HG03565 (cell line): ENCODE measurements at regions not wholly inside any gene's neighbourhood (a gene's known extent, or its start where the extent isn't known, plus 50 kb on each side); places are given as distances from the start of the nearest gene placed in this dataset.

Experiments
- ATAC-seq: cut with Tn5 transposase; IDR thresholded peaks from one replicate; pipeline ENCODE4 v1.9.1; 2021; ENCODE audit warnings: mild to moderate bottlenecking, moderate library complexity; ENCODE audit not compliant: unreplicated experiment

DNA sequence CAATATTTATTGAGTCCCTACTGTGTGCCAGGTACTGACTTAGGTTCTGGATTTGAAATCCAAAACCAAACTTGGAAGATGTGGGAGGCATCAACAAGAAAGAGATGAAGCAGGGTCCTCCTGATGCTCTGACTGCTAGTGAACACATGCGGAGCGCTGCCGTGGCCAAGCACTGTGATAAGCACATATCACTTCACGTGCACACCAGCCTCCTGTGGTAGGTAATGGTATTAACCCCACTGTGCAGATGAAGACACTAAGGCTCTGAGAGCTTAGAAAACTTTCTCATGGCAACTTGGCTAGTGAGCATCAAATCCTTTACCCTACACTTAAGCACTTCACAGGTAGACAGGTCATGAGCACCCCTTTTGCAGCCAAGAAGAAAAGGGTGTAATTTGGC lies 216.1 kb downstream of the HAUS1 start:
- ATAC-seq, result no peak

DNA sequence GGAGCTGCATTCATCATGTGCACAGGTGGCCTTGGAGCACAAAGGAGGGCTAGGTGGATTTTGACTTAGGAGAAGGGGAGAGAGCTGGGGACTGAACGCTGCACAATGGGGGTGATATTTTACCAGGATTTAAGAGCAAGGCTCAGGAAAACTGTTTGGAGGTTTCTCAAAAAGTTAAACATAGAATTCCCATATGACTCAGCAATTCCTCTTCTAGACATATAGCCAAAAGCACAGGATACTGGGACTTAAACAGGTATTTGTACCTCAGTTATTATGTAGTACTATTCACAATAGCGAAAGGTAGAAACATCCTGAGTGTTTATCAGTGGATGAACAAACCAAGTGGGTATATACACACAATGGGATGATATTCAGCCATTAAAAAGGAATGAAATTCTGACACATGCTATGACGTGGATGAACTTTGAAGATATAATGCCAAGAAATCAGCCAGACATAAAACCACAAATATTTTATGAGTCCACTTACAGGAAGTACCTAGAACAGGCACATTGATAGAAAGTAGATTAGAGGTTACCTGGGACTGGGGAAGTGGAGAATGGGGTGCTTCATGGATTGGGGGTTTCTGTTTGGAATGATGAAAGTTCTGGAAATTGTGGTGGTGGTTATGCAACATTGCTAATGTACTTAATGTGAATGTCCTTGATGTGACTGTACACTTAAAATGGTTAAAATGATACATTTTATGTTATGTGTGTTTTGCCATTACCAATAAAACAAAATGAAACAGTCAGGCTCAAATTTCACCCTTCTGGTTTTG lies 216.9 kb downstream of the HAUS1 start:
- no peak for ATAC-seq

DNA sequence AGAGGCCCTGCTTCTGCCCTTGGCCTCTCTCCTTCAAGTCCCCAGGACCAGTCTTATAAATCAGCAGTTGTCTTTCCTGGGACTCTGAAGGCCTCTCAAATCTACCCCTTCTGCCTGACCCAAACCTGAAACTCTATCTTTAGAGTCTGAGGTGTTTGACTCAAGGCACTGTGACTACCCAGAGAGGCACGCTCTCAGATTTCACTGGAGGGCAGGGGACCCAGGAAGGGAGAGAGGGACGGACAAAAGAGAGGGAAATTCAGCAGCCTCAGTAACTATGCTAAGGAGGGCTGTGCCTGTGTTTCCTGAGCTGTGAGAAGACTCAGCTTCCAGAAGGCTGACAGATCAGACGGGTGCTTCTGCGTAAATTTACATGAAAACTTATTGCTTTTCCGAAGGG lies 217.8 kb downstream of the HAUS1 start:
- no peak for ATAC-seq

- ATAC-seq, result no peak
Measured at GRCh38 chr18:46322411-46322891, 218.3 kb downstream of the HAUS1 start.

- ATAC-seq, result no peak
Measured at GRCh38 chr18:46322941-46323340, 218.8 kb downstream of the HAUS1 start.

GRCh38 chr18:46324087-46324955 lies 220.1 kb downstream of the HAUS1 start:
- ATAC-seq, result no peak

DNA sequence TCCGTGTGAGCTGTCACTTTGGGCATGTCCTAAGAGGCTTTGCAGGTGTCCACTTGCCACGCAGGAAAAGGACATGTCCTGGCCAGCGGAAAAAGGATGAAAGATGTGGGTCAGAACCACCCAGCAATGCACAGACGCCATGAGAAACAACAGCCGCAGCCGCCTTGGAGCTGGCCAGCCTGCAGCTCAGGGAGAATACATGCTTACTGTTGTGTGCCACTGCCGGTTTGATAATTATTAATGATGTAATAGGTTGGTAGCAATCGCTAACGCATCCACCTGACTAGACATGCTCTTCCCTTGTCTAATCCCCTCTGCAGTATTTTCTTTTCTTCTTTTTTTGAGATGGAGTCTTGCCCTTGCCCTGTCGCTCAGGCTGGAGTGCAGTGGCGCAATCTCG lies 221.7 kb downstream of the HAUS1 start:
- ATAC-seq, result no peak

GRCh38 chr18:46329736-46330246 lies 225.6 kb downstream of the HAUS1 start:
- no peak for ATAC-seq

- ATAC-seq, result no peak
Measured at GRCh38 chr18:46331316-46331715, 227.1 kb downstream of the HAUS1 start.

DNA sequence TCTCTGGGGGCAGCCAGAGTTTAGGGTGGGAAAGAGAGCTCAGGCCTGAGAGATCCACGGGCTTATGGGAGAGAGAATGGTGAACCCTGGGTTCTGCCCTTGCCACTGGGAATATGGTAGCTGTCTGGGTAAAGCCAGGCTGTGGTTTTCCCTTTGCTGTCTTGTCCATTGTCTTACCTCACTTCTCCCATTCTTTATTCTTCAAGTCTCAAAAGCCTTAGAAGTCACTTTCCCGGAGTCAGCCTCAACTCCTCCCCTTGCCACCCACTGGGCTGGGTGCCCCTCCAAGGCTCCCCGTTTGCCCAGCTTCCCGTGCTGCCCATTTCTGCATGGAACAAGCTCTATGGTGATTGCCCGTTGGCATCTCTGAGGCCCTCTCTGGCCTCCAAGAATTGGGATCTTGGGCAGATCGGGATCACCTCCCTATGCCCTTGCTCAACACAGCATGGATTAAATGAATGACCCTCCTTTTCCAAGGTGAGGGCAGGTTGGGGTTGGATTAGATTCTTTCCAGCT lies 228.2 kb downstream of the HAUS1 start:
- no peak for ATAC-seq

DNA sequence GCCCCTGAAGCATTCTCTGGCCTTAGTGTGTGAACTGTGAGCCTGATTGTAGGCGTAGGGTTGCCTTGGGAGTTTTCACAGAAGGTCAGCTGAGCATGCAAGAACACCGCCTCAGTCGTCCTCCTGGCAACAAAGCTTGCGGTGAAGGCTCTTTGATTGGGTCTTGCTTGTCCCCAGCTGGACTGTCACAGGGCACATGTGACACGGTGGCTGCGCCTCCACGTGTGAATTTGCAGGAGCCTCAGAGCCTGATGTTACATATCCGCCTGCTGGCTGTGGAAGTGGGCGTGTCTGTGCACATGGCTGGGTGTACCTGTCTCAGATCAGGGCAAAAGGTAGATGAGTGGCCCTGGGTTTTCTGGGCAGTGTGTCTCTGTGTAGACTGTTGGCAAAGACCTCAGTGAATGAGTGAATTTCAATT lies 228.7 kb downstream of the HAUS1 start:
- ATAC-seq, result no peak

DNA sequence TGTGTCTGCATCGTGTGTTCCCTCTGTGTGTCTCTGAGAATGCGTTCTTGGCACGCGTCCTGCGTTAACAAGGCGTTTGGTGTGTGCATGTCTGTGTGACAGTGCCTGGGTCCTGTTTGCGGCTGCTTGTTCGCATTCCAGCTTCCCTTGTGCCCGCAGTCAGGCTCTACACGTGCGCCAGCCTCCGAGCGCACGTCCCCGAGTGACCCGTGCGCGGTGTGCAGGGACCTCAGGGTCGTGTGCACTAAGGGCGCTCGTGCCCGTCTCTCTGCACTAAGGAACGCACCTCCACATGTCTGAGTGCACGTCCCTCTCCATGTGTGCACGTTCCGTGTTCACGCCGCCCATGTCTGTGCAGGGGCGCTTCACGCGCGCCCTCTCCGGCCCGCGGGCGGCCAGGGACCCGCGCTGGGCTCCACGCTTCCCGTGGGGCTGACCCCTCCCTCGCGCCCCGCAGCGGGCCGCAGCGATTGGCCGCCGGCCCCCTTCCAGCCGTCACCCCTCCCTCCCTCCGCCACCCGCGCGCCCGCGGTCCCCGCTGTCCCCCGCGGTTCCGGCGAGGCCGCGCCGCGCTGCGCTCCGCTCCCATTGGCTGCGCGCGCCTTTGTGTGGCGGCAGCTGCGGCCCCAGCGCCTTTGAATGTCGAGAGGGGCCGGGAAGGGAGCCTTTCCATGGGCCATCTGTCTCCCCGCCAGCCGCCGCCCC lies 229.4 kb downstream of the HAUS1 start:
- no peak for ATAC-seq

GRCh38 chr18:46334868-46335281 lies 230.7 kb downstream of the HAUS1 start:
- ATAC-seq, result no peak

- ATAC-seq, result no peak
Measured at GRCh38 chr18:46335534-46336101, 231.4 kb downstream of the HAUS1 start.

GRCh38 chr18:46336278-46337111 lies 232.3 kb downstream of the HAUS1 start:
- ATAC-seq, result no peak

GRCh38 chr18:46337271-46337670 lies 233.1 kb downstream of the HAUS1 start:
- ATAC-seq, result no peak

GRCh38 chr18:46338205-46338604 lies 234.0 kb downstream of the HAUS1 start:
- no peak for ATAC-seq

GRCh38 chr18:46338766-46339165 lies 234.6 kb downstream of the HAUS1 start:
- ATAC-seq, result no peak

GRCh38 chr18:46340716-46341115 lies 236.5 kb downstream of the HAUS1 start:
- no peak for ATAC-seq
